ENCODE measurements at regions not wholly inside any gene's neighbourhood (a gene's known extent, or its start where the extent isn't known, plus 50 kb on each side); places are given as distances from the start of the nearest gene placed in this dataset.

- Histone ChIP-seq H3K4me3 (ENCODE audit: low read length in 2 of 2) (no peak overlapping the region), H3K9me3 (ENCODE audit: control insufficient read depth in 2 of 2, low read length in 2 of 2) (no peaks in the 10 kb centered on the region), H3K27me3 (ENCODE audit: control insufficient read depth in 2 of 2, insufficient read depth in 2 of 2, low read length in 2 of 2) (no peaks in the 10 kb centered on the region), H3K4me1 (ENCODE audit: control insufficient read depth in 2 of 2, insufficient read depth in 2 of 2, low read length in 2 of 2) (no peaks in the 10 kb centered on the region), H3K9ac (ENCODE audit: low read depth in 1 of 2, low read length in 2 of 2) (no peak overlapping the region), H3K27ac (ENCODE audit: low read depth in 2 of 2, low read length in 2 of 2) (no peak overlapping the region), H3K36me3 (ENCODE audit: control insufficient read depth in 2 of 2, insufficient read depth in 2 of 2, low read length in 2 of 2) (no peaks in the 10 kb centered on the region)
These were observed 526.3 kb downstream of the SPRY1 start for GRCh38 chr4:123922847-123923246.

GRCh38 chr4:123924536-123924935 lies 527.9 kb downstream of the SPRY1 start:
- no peak overlapping the region for H3K9ac ChIP-seq (ENCODE audit: low read depth in 1 of 2, low read length in 2 of 2)

GRCh38 chr4:123929565-123929964 lies 533.0 kb downstream of the SPRY1 start:
- Histone ChIP-seq H3K9me3 (ENCODE audit: control insufficient read depth in 2 of 2, low read length in 2 of 2) (no peaks in the 10 kb centered on the region), H3K36me3 (ENCODE audit: control insufficient read depth in 2 of 2, insufficient read depth in 2 of 2, low read length in 2 of 2) (no peaks in the 10 kb centered on the region), H3K27me3 (ENCODE audit: control insufficient read depth in 2 of 2, insufficient read depth in 2 of 2, low read length in 2 of 2) (no peaks in the 10 kb centered on the region), H3K4me3 (ENCODE audit: low read length in 2 of 2) (no peak overlapping the region), H3K27ac (ENCODE audit: low read depth in 2 of 2, low read length in 2 of 2) (no peak overlapping the region), H3K9ac (ENCODE audit: low read depth in 1 of 2, low read length in 2 of 2) (no peak overlapping the region), H3K4me1 (ENCODE audit: control insufficient read depth in 2 of 2, insufficient read depth in 2 of 2, low read length in 2 of 2) (no peaks in the 10 kb centered on the region)

More at GRCh38 chr4:123924536-123924935, 527.9 kb downstream of the SPRY1 start:
- no peaks in the 10 kb centered on the region for H3K9me3 ChIP-seq (ENCODE audit: control insufficient read depth in 2 of 2, low read length in 2 of 2)
- no peaks in the 10 kb centered on the region for H3K27me3 ChIP-seq (ENCODE audit: control insufficient read depth in 2 of 2, insufficient read depth in 2 of 2, low read length in 2 of 2)
- no peak overlapping the region for H3K4me3 ChIP-seq (ENCODE audit: low read length in 2 of 2)
- H3K36me3 ChIP-seq (ENCODE audit: control insufficient read depth in 2 of 2, insufficient read depth in 2 of 2, low read length in 2 of 2): no peaks in the 10 kb centered on the region
- no peaks in the 10 kb centered on the region for H3K4me1 ChIP-seq (ENCODE audit: control insufficient read depth in 2 of 2, insufficient read depth in 2 of 2, low read length in 2 of 2)
- H3K27ac ChIP-seq (ENCODE audit: low read depth in 2 of 2, low read length in 2 of 2): no peak overlapping the region

GRCh38 chr4:123930996-123931395 lies 534.4 kb downstream of the SPRY1 start:
- Histone ChIP-seq H3K27ac (ENCODE audit: low read depth in 2 of 2, low read length in 2 of 2) (no peak overlapping the region), H3K4me1 (ENCODE audit: control insufficient read depth in 2 of 2, insufficient read depth in 2 of 2, low read length in 2 of 2) (no peaks in the 10 kb centered on the region), H3K4me3 (ENCODE audit: low read length in 2 of 2) (no peak overlapping the region), H3K27me3 (ENCODE audit: control insufficient read depth in 2 of 2, insufficient read depth in 2 of 2, low read length in 2 of 2) (no peaks in the 10 kb centered on the region), H3K9ac (ENCODE audit: low read depth in 1 of 2, low read length in 2 of 2) (no peak overlapping the region), H3K36me3 (ENCODE audit: control insufficient read depth in 2 of 2, insufficient read depth in 2 of 2, low read length in 2 of 2) (no peaks in the 10 kb centered on the region), H3K9me3 (ENCODE audit: control insufficient read depth in 2 of 2, low read length in 2 of 2) (no peaks in the 10 kb centered on the region)

GRCh38 chr4:123934096-123934495 lies 537.5 kb downstream of the SPRY1 start:
- Histone ChIP-seq H3K27me3 (ENCODE audit: control insufficient read depth in 2 of 2, insufficient read depth in 2 of 2, low read length in 2 of 2) (no peaks in the 10 kb centered on the region), H3K9ac (ENCODE audit: low read depth in 1 of 2, low read length in 2 of 2) (no peak overlapping the region), H3K36me3 (ENCODE audit: control insufficient read depth in 2 of 2, insufficient read depth in 2 of 2, low read length in 2 of 2) (no peaks in the 10 kb centered on the region), H3K9me3 (ENCODE audit: control insufficient read depth in 2 of 2, low read length in 2 of 2) (no peaks in the 10 kb centered on the region), H3K4me3 (ENCODE audit: low read length in 2 of 2) (no peak overlapping the region), H3K4me1 (ENCODE audit: control insufficient read depth in 2 of 2, insufficient read depth in 2 of 2, low read length in 2 of 2) (no peaks in the 10 kb centered on the region), H3K27ac (ENCODE audit: low read depth in 2 of 2, low read length in 2 of 2) (no peak overlapping the region)

- H3K36me3 ChIP-seq (ENCODE audit: control insufficient read depth in 2 of 2, insufficient read depth in 2 of 2, low read length in 2 of 2): no peaks in the 10 kb centered on the region
- H3K27me3 ChIP-seq (ENCODE audit: control insufficient read depth in 2 of 2, insufficient read depth in 2 of 2, low read length in 2 of 2): no peaks in the 10 kb centered on the region
- H3K9ac ChIP-seq (ENCODE audit: low read depth in 1 of 2, low read length in 2 of 2): no peak overlapping the region
- no peaks in the 10 kb centered on the region for H3K9me3 ChIP-seq (ENCODE audit: control insufficient read depth in 2 of 2, low read length in 2 of 2)
- H3K4me3 ChIP-seq (ENCODE audit: low read length in 2 of 2): no peak overlapping the region
- H3K27ac ChIP-seq (ENCODE audit: low read depth in 2 of 2, low read length in 2 of 2): no peak overlapping the region
- no peaks in the 10 kb centered on the region for H3K4me1 ChIP-seq (ENCODE audit: control insufficient read depth in 2 of 2, insufficient read depth in 2 of 2, low read length in 2 of 2)
These were observed 540.0 kb downstream of the SPRY1 start for GRCh38 chr4:123936621-123937043.

- no peaks in the 10 kb centered on the region for H3K9me3 ChIP-seq (ENCODE audit: control insufficient read depth in 2 of 2, low read length in 2 of 2)
- H3K4me3 ChIP-seq (ENCODE audit: low read length in 2 of 2): no peak overlapping the region
- no peaks in the 10 kb centered on the region for H3K36me3 ChIP-seq (ENCODE audit: control insufficient read depth in 2 of 2, insufficient read depth in 2 of 2, low read length in 2 of 2)
- no peak overlapping the region for H3K9ac ChIP-seq (ENCODE audit: low read depth in 1 of 2, low read length in 2 of 2)
- H3K4me1 ChIP-seq (ENCODE audit: control insufficient read depth in 2 of 2, insufficient read depth in 2 of 2, low read length in 2 of 2): no peaks in the 10 kb centered on the region
- H3K27ac ChIP-seq (ENCODE audit: low read depth in 2 of 2, low read length in 2 of 2): no peak overlapping the region
- no peaks in the 10 kb centered on the region for H3K27me3 ChIP-seq (ENCODE audit: control insufficient read depth in 2 of 2, insufficient read depth in 2 of 2, low read length in 2 of 2)
These were observed 541.0 kb downstream of the SPRY1 start for GRCh38 chr4:123937581-123937980.

- Histone ChIP-seq H3K27ac (ENCODE audit: low read depth in 2 of 2, low read length in 2 of 2) (no peak overlapping the region), H3K4me1 (ENCODE audit: control insufficient read depth in 2 of 2, insufficient read depth in 2 of 2, low read length in 2 of 2) (no peaks in the 10 kb centered on the region), H3K36me3 (ENCODE audit: control insufficient read depth in 2 of 2, insufficient read depth in 2 of 2, low read length in 2 of 2) (no peaks in the 10 kb centered on the region), H3K27me3 (ENCODE audit: control insufficient read depth in 2 of 2, insufficient read depth in 2 of 2, low read length in 2 of 2) (no peaks in the 10 kb centered on the region), H3K4me3 (ENCODE audit: low read length in 2 of 2) (no peak overlapping the region), H3K9me3 (ENCODE audit: control insufficient read depth in 2 of 2, low read length in 2 of 2) (no peaks in the 10 kb centered on the region), H3K9ac (ENCODE audit: low read depth in 1 of 2, low read length in 2 of 2) (no peak overlapping the region)
These were observed 543.0 kb downstream of the SPRY1 start for GRCh38 chr4:123939621-123940020.

- Histone ChIP-seq H3K36me3 (ENCODE audit: control insufficient read depth in 2 of 2, insufficient read depth in 2 of 2, low read length in 2 of 2) (no peaks in the 10 kb centered on the region), H3K27me3 (ENCODE audit: control insufficient read depth in 2 of 2, insufficient read depth in 2 of 2, low read length in 2 of 2) (no peaks in the 10 kb centered on the region), H3K9ac (ENCODE audit: low read depth in 1 of 2, low read length in 2 of 2) (no peak overlapping the region), H3K27ac (ENCODE audit: low read depth in 2 of 2, low read length in 2 of 2) (no peak overlapping the region), H3K4me1 (ENCODE audit: control insufficient read depth in 2 of 2, insufficient read depth in 2 of 2, low read length in 2 of 2) (no peaks in the 10 kb centered on the region), H3K9me3 (ENCODE audit: control insufficient read depth in 2 of 2, low read length in 2 of 2) (no peaks in the 10 kb centered on the region), H3K4me3 (ENCODE audit: low read length in 2 of 2) (no peak overlapping the region)
These were observed 544.0 kb downstream of the SPRY1 start for GRCh38 chr4:123940604-123941003.

- no peak overlapping the region for H3K4me3 ChIP-seq (ENCODE audit: low read length in 2 of 2)
- H3K27me3 ChIP-seq (ENCODE audit: control insufficient read depth in 2 of 2, insufficient read depth in 2 of 2, low read length in 2 of 2): no peaks in the 10 kb centered on the region
- no peak overlapping the region for H3K27ac ChIP-seq (ENCODE audit: low read depth in 2 of 2, low read length in 2 of 2)
- no peaks in the 10 kb centered on the region for H3K36me3 ChIP-seq (ENCODE audit: control insufficient read depth in 2 of 2, insufficient read depth in 2 of 2, low read length in 2 of 2)
- H3K9me3 ChIP-seq (ENCODE audit: control insufficient read depth in 2 of 2, low read length in 2 of 2): no peaks in the 10 kb centered on the region
- no peak overlapping the region for H3K9ac ChIP-seq (ENCODE audit: low read depth in 1 of 2, low read length in 2 of 2)
- no peaks in the 10 kb centered on the region for H3K4me1 ChIP-seq (ENCODE audit: control insufficient read depth in 2 of 2, insufficient read depth in 2 of 2, low read length in 2 of 2)
These were observed 544.7 kb downstream of the SPRY1 start for GRCh38 chr4:123941306-123941705.

- Histone ChIP-seq H3K9ac (ENCODE audit: low read depth in 1 of 2, low read length in 2 of 2) (no peak overlapping the region), H3K9me3 (ENCODE audit: control insufficient read depth in 2 of 2, low read length in 2 of 2) (no peaks in the 10 kb centered on the region), H3K27ac (ENCODE audit: low read depth in 2 of 2, low read length in 2 of 2) (no peak overlapping the region), H3K36me3 (ENCODE audit: control insufficient read depth in 2 of 2, insufficient read depth in 2 of 2, low read length in 2 of 2) (no peaks in the 10 kb centered on the region), H3K4me3 (ENCODE audit: low read length in 2 of 2) (no peak overlapping the region), H3K27me3 (ENCODE audit: control insufficient read depth in 2 of 2, insufficient read depth in 2 of 2, low read length in 2 of 2) (no peaks in the 10 kb centered on the region), H3K4me1 (ENCODE audit: control insufficient read depth in 2 of 2, insufficient read depth in 2 of 2, low read length in 2 of 2) (no peaks in the 10 kb centered on the region)
These were observed 547.4 kb downstream of the SPRY1 start for GRCh38 chr4:123943976-123944375.
